HG02759 (cell line): ENCODE measurements at regions not wholly inside any gene's neighbourhood (a gene's known extent, or its start where the extent isn't known, plus 50 kb on each side); places are given as distances from the start of the nearest gene placed in this dataset.

ENCODE experiments used
- ATAC-seq: cut with Tn5 transposase; IDR thresholded peaks from one replicate; pipeline ENCODE4 v1.9.1; 2021; ENCODE audit warnings: mild to moderate bottlenecking, moderate library complexity; ENCODE audit not compliant: unreplicated experiment

- ATAC-seq = peak; percentile 81
Observed at GRCh38 chr19:27793128-27793643, 1419.8 kb downstream of the UQCRFS1 start.

- ATAC-seq = no peak
Observed at GRCh38 chr19:27792576-27793127, 1420.3 kb downstream of the UQCRFS1 start.

GRCh38 chr19:27780367-27781075 is 1432.4 kb downstream of the UQCRFS1 start:
- ATAC-seq = no peak

- no peak for ATAC-seq
Observed at GRCh38 chr19:27779954-27780353, 1433.0 kb downstream of the UQCRFS1 start.

GRCh38 chr19:27777726-27778125 is 1435.2 kb downstream of the UQCRFS1 start:
- ATAC-seq = no peak

GRCh38 chr19:27777242-27777641 is 1435.7 kb downstream of the UQCRFS1 start:
- no peak for ATAC-seq

GRCh38 chr19:27776524-27776923 is 1436.4 kb downstream of the UQCRFS1 start:
- ATAC-seq = no peak

GRCh38 chr19:27776020-27776419 is 1436.9 kb downstream of the UQCRFS1 start:
- ATAC-seq = no peak

- no peak for ATAC-seq
Observed at GRCh38 chr19:27775395-27775794, 1437.6 kb downstream of the UQCRFS1 start.

GRCh38 chr19:27774827-27775226 is 1438.1 kb downstream of the UQCRFS1 start:
- ATAC-seq = no peak

- ATAC-seq = no peak
Observed at GRCh38 chr19:27774337-27774736, 1438.6 kb downstream of the UQCRFS1 start.

GRCh38 chr19:27773318-27774094 is 1439.4 kb downstream of the UQCRFS1 start:
- ATAC-seq = no peak

GRCh38 chr19:27772059-27772458 is 1440.9 kb downstream of the UQCRFS1 start:
- ATAC-seq = no peak

GRCh38 chr19:27770095-27770494 is 1442.9 kb downstream of the UQCRFS1 start:
- no peak for ATAC-seq

- ATAC-seq = no peak
Observed at GRCh38 chr19:27767234-27767633, 1445.7 kb downstream of the UQCRFS1 start.

- ATAC-seq = no peak
Observed at GRCh38 chr19:27765912-27766725, 1446.8 kb downstream of the UQCRFS1 start.

GRCh38 chr19:27765397-27765796 is 1447.6 kb downstream of the UQCRFS1 start:
- no peak for ATAC-seq

- ATAC-seq = no peak
Observed at GRCh38 chr19:27764186-27764804, 1448.7 kb downstream of the UQCRFS1 start.

GRCh38 chr19:27762933-27763332 is 1450.0 kb downstream of the UQCRFS1 start:
- ATAC-seq = no peak

GRCh38 chr19:27759896-27760295 is 1453.1 kb downstream of the UQCRFS1 start:
- ATAC-seq = no peak
